ENCODE measurements at regions not wholly inside any gene's neighbourhood (a gene's known extent, or its start where the extent isn't known, plus 50 kb on each side); places are given as distances from the start of the nearest gene placed in this dataset.

DNA sequence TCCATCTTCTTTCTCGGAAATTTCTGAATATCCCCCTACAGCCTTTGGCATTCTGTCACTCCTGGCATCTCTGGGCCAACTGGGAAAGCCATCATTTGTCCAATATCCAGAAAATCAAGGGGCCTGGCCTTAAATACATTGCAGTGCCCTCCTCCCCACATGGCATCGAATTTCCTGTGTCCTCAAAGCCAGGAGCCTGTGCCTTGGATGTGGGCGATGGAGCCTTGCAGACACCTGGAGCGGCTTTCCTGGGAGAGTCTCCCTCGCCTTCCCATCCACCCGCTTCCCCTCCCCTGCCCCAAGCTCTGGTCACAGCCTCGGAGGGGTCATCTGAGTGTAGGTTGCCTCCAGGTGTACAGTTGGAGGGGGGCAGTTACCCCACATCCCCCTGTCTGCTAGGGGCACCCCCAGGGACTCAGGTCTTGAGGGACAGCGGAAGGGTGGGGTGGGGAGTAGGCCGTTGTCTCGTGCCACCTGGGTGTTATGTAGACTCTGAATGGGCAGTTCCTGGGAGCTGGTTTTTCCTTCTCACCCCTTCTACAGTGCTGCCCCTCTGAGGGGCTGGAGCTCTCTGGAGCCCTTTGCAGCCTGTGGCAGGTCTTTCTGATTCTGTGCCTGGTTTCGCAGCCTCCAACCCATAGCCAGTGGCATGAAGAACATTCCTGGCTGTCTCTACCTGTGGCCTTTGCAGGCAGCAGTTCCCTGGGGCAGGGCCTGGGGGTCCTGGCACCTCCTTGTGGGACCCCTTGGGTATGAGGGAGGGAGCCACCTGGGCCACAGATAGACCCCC, 239.8 kb downstream of the SEC14L1 start:
- TF ChIP-seq, protein P1, sequence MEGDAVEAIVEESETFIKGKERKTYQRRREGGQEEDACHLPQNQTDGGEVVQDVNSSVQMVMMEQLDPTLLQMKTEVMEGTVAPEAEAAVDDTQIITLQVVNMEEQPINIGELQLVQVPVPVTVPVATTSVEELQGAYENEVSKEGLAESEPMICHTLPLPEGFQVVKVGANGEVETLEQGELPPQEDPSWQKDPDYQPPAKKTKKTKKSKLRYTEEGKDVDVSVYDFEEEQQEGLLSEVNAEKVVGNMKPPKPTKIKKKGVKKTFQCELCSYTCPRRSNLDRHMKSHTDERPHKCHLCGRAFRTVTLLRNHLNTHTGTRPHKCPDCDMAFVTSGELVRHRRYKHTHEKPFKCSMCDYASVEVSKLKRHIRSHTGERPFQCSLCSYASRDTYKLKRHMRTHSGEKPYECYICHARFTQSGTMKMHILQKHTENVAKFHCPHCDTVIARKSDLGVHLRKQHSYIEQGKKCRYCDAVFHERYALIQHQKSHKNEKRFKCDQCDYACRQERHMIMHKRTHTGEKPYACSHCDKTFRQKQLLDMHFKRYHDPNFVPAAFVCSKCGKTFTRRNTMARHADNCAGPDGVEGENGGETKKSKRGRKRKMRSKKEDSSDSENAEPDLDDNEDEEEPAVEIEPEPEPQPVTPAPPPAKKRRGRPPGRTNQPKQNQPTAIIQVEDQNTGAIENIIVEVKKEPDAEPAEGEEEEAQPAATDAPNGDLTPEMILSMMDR (IDR thresholded peaks at IDR 0.05; ENCODE audit: low read depth, low read length) = no peak
- no peak for TF ChIP-seq EZH2phosphoT487 (IDR thresholded peaks at IDR 0.05; ENCODE audit: low read depth)

Data from OCI-LY3 (cell line).